ENCODE measurements at regions not wholly inside any gene's neighbourhood (a gene's known extent, or its start where the extent isn't known, plus 50 kb on each side); places are given as distances from the start of the nearest gene placed in this dataset.
"Not testable (repeated sequence)": the region's sequence is repeated elsewhere in the genome, so short reads cannot be mapped to it uniquely, and the experiment has no call there.

- Mint-ChIP-seq H3K4me1 (no peaks in the 10 kb centered on the region), H3K27me3 (no peaks in the 10 kb centered on the region), H3K9me3 (peaks cover 13 to 15% of the 10 kb centered on the region in 2 donors), H3K27ac (no peak overlapping the region), H3K4me3 (no peak overlapping the region)
- ATAC-seq (no peak), DNase-seq (no peak)
Observed at GRCh38 chr16:63883091-63883490, 1238.8 kb downstream of the CDH11 start.

DNA sequence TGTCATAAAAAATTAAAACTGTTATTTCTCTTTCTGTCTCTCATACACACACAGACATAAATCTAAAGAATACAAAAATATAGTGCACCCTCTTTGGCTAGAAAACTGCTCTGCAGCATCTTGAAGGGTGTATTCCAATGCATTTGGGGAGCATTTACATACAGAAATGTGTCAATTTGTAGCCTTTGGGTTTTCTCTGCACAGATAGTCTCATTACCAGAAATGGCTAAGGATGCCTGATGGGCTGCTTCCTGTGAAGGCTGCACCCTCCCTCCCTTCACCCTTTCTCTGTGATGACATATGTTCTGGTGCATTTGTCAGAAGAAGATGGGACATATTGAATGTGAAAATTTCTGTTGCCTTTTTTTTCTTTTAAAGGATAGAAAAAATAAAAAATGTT is 1239.3 kb downstream of the CDH11 start:
- no peak for DNase-seq
- no peak for ATAC-seq
- H3K4me1 Mint-ChIP-seq, result no peaks in the 10 kb centered on the region
- no peak overlapping the region for H3K4me3 Mint-ChIP-seq
- H3K9me3 Mint-ChIP-seq, result peaks cover 13 to 15% of the 10 kb centered on the region in 2 donors
- H3K27ac Mint-ChIP-seq, result no peak overlapping the region
- H3K27me3 Mint-ChIP-seq, result no peaks in the 10 kb centered on the region

GRCh38 chr16:63880948-63881347 is 1240.9 kb downstream of the CDH11 start:
- ATAC-seq (no peak), DNase-seq (no peak)
- Mint-ChIP-seq H3K9me3 (peaks cover 8 to 13% of the 10 kb centered on the region in 2 donors), H3K27ac (no peak overlapping the region), H3K4me1 (no peaks in the 10 kb centered on the region), H3K27me3 (no peaks in the 10 kb centered on the region), H3K4me3 (no peak overlapping the region)

DNA sequence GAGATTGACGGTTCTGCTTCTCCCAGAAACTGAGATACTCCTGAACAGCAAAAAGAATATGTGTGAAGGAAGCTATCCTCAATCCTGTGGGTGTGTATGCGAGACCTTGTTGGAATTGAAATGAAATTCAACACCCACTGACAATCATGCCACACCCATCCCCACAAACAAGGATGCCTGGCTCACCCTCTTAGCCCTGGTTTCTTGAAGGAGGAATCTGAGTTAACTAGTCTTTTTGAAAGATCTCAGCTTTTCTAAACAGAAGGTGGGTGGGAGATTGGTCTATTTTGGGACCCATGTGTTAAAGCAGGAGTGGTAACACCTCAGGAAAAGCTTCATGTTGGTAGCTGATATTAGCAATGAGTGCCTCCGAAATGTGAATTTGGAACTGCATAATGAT is 1244.5 kb downstream of the CDH11 start:
- no peak for DNase-seq
- no peaks in the 10 kb centered on the region for H3K4me1 Mint-ChIP-seq
- peaks cover 8 to 10% of the 10 kb centered on the region in 2 donors for H3K9me3 Mint-ChIP-seq
- ATAC-seq, result no peak
- H3K27me3 Mint-ChIP-seq, result no peaks in the 10 kb centered on the region
- no peak overlapping the region for H3K4me3 Mint-ChIP-seq
- H3K27ac Mint-ChIP-seq, result no peak overlapping the region

- H3K27ac Mint-ChIP-seq, result no peak overlapping the region
- H3K4me3 Mint-ChIP-seq, result no peak overlapping the region
- DNase-seq, result no peak
Observed at GRCh38 chr16:63876103-63876502, 1245.8 kb downstream of the CDH11 start.

GRCh38 chr16:63860700-63861099 is 1261.2 kb downstream of the CDH11 start:
- not testable (repeated sequence) for H3K4me1 Mint-ChIP-seq, H3K27me3 Mint-ChIP-seq, DNase-seq, ATAC-seq, H3K4me3 Mint-ChIP-seq, H3K27ac Mint-ChIP-seq
- peaks cover 8 to 12% of the 10 kb centered on the region in 2 donors for H3K9me3 Mint-ChIP-seq

More at GRCh38 chr16:63876103-63876502, 1245.8 kb downstream of the CDH11 start:
- no peaks in the 10 kb centered on the region for H3K4me1 Mint-ChIP-seq
- ATAC-seq, result no peak
- H3K27me3 Mint-ChIP-seq, result no peaks in the 10 kb centered on the region
- peaks cover 1 to 6% of the 10 kb centered on the region in 2 donors for H3K9me3 Mint-ChIP-seq

DNA sequence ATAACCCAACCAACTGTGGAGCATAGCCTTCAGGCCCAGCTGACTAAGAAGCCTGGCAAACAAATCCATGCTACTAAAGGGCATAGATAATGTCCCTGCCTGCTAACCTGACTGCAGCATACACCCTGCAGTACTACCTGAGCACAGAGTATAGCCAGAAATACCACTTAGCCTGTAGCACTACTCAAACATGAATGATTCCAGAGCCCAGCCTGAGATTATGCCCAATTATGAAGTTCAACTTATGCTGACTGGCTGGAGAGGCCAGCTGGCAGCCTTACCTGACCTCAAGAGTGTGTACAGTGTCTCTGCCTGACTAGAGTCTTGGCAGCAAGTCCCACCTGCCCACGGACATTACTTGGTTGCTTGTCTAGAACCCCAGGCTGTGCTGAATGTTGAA is 1265.3 kb downstream of the CDH11 start:
- Mint-ChIP-seq H3K9me3 (peaks cover 0 to 5% of the 10 kb centered on the region in 2 donors), H3K4me1 (no peaks in the 10 kb centered on the region), H3K27ac (no peak overlapping the region), H3K27me3 (no peaks in the 10 kb centered on the region), H3K4me3 (no peak overlapping the region)
- ATAC-seq, result no peak
- no peak for DNase-seq

DNA sequence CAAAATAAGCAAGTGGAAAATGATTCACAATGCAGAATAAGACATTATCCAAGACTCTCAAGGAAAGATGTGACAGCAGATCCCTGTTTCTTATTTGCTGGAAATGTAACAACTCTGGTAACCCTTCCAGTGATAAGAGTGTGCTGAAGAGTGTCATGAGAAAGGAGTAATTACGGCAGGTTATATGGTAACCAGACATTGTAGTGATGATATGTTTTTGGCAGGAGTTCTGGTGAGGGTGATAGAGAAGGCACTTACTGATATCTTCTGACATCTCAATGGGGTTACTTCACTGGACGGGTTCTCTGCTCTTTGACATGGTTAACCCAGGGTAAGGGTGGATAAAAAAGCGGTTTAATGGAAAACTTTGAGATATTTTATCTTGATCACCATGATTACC is 1270.9 kb downstream of the CDH11 start:
- H3K4me3 Mint-ChIP-seq, result no peak overlapping the region
- ATAC-seq, result no peak
- H3K27me3 Mint-ChIP-seq, result no peaks in the 10 kb centered on the region
- no peak for DNase-seq
- H3K4me1 Mint-ChIP-seq, result no peaks in the 10 kb centered on the region
- H3K9me3 Mint-ChIP-seq, result peaks cover 20 to 29% of the 10 kb centered on the region in 2 donors
- no peak overlapping the region for H3K27ac Mint-ChIP-seq

- Mint-ChIP-seq H3K9me3 (peaks cover 13 to 57% of the 10 kb centered on the region in 2 donors), H3K4me3 (no peak overlapping the region)
Observed at GRCh38 chr16:63841271-63841670, 1280.6 kb downstream of the CDH11 start.

DNA sequence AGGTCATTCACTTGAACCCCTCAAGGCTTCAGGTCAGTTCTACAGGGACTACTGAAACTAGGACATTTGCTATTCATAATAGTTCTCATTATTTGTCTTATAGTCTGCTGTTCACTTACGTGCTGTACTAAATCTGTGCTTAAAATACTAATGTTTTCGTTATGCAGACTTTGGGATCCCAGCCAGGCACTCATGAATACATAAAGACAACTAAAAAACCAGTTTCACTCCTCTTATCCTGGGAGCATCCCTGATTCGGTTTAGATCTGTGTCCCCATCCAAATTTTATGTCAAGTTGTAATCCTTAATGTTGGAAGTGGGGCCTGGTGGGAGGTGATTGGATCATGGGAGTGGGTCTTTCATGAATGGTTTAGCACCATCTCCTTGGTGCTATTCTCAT is 1291.8 kb downstream of the CDH11 start:
- DNase-seq (no peak), ATAC-seq (no peak)
- Mint-ChIP-seq H3K27ac (no peak overlapping the region), H3K4me3 (no peak overlapping the region), H3K4me1 (no peaks in the 10 kb centered on the region), H3K9me3 (peaks cover 16 to 19% of the 10 kb centered on the region in 2 donors), H3K27me3 (no peaks in the 10 kb centered on the region)

More at GRCh38 chr16:63841271-63841670, 1280.6 kb downstream of the CDH11 start:
- no peak overlapping the region for H3K27ac Mint-ChIP-seq
- ATAC-seq, result no peak
- DNase-seq, result no peak
- no peaks in the 10 kb centered on the region for H3K27me3 Mint-ChIP-seq
- no peaks in the 10 kb centered on the region for H3K4me1 Mint-ChIP-seq

GRCh38 chr16:63822818-63823217 is 1299.0 kb downstream of the CDH11 start:
- ATAC-seq (no peak), DNase-seq (no peak)
- Mint-ChIP-seq H3K27me3 (no peaks in the 10 kb centered on the region), H3K4me3 (no peak overlapping the region), H3K27ac (no peak overlapping the region), H3K4me1 (no peaks in the 10 kb centered on the region), H3K9me3 (peaks cover 25 to 41% of the 10 kb centered on the region in 2 donors)

- H3K9me3 Mint-ChIP-seq, result peaks cover 26 to 31% of the 10 kb centered on the region in 2 donors
- DNase-seq (no peak), ATAC-seq (no peak)
Observed at GRCh38 chr16:63816276-63816675, 1305.6 kb downstream of the CDH11 start.

DNA sequence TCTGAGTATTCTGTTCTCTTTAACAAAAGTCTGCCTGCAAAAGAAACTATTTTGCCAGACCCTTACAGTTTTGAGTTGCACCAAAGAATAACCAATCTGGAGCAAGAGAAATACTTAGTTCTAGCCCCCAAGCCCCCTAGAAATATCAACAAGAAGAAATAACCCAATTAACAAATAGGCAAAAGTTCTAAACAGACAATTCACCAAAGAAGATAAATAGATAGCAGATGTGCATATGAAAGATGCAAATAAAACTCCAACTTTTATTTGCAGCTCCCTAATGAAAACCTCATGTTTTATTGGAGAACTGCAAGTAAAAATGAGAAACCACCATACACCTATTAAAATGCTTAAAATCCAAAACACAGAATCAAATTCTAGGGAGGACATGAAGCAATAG is 1308.0 kb downstream of the CDH11 start:
- Mint-ChIP-seq H3K27ac (no peak overlapping the region), H3K4me1 (no peaks in the 10 kb centered on the region), H3K4me3 (no peak overlapping the region), H3K9me3 (peaks cover 18 to 22% of the 10 kb centered on the region in 2 donors), H3K27me3 (no peaks in the 10 kb centered on the region)
- no peak for ATAC-seq
- no peak for DNase-seq

More at GRCh38 chr16:63816276-63816675, 1305.6 kb downstream of the CDH11 start:
- H3K27me3 Mint-ChIP-seq, result no peaks in the 10 kb centered on the region
- no peak overlapping the region for H3K27ac Mint-ChIP-seq
- H3K4me1 Mint-ChIP-seq, result no peaks in the 10 kb centered on the region
- no peak overlapping the region for H3K4me3 Mint-ChIP-seq

DNA sequence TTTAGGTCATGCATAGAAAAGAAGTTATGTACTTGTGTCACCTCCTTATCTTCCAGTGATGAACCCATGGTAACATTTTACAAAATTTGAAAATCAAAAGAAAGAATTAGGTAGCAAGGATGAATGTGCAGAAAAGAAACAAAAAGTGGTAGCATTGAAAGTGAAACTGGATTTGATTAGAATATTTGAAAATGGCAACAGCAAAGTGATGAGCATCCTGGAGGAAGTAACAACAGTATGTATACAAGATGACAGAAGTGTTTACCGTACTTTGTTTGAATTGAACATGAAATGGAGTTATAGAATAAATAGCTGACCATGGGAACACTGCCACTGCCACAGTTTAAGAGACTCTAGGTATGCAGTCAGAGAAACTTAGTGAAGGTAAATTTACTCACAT is 1313.1 kb downstream of the CDH11 start:
- Mint-ChIP-seq H3K27ac (no peak overlapping the region), H3K4me1 (no peaks in the 10 kb centered on the region), H3K9me3 (peaks cover 5 to 9% of the 10 kb centered on the region in 2 donors), H3K4me3 (no peak overlapping the region), H3K27me3 (no peaks in the 10 kb centered on the region)
- no peak for ATAC-seq
- DNase-seq, result no peak

GRCh38 chr16:63806794-63807506 is 1314.9 kb downstream of the CDH11 start:
- Mint-ChIP-seq H3K9me3 (peaks cover 5 to 9% of the 10 kb centered on the region in 2 donors), H3K27me3 (no peaks in the 10 kb centered on the region), H3K27ac (no peak overlapping the region), H3K4me1 (no peaks in the 10 kb centered on the region), H3K4me3 (no peak overlapping the region)
- no peak for DNase-seq
- no peak for ATAC-seq

DNA sequence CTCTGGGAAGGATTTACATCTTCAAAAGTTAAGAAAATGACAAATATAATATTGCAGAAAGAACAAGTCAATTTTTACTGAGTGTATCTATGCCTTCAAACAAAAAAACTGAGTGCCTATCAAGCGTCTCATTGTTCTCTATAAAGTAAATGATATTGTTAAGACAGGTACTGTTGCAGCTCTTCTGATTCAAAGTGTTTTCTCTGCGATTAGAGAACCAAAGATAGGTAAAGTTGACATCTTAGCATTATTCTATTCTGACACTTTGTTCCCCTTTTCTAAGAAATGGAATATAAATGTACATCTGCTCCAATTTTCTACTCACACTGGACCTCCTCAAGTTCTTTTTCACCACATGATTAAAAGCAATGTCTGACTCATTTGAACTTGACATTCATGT is 1317.7 kb downstream of the CDH11 start:
- peaks cover 9 to 13% of the 10 kb centered on the region in 2 donors for H3K9me3 Mint-ChIP-seq
- no peaks in the 10 kb centered on the region for H3K4me1 Mint-ChIP-seq
- ATAC-seq (no peak), DNase-seq (no peak)
- H3K4me3 Mint-ChIP-seq, result no peak overlapping the region
- no peaks in the 10 kb centered on the region for H3K27me3 Mint-ChIP-seq
- H3K27ac Mint-ChIP-seq, result no peak overlapping the region

GRCh38 chr16:63789603-63790002 is 1332.3 kb downstream of the CDH11 start:
- Mint-ChIP-seq H3K27me3 (no peaks in the 10 kb centered on the region), H3K9me3 (peaks cover 20 to 27% of the 10 kb centered on the region in 2 donors), H3K4me3 (no peak overlapping the region), H3K27ac (no peak overlapping the region), H3K4me1 (no peaks in the 10 kb centered on the region)
- no peak for DNase-seq
- ATAC-seq, result no peak

Measured in stimulated activated naive CD8-positive, alpha-beta T cell treated with anti-CD3 and anti-CD28 coated beads, Interleukin-15, amount 100 ng/mL, for 72 hours (primary cell).